ENCODE measurements at regions not wholly inside any gene's neighbourhood (a gene's known extent, or its start where the extent isn't known, plus 50 kb on each side); places are given as distances from the start of the nearest gene placed in this dataset.
"Not testable (repeated sequence)": the region's sequence is repeated elsewhere in the genome, so short reads cannot be mapped to it uniquely, and the experiment has no call there.

GRCh38 chr4:147103403-147103946, 157.8 kb upstream of the TTC29 start:
- H3K4me3 ChIP-seq (ENCODE audit: control insufficient read depth, low read depth, low read length): no peak overlapping the region
- TF ChIP-seq CTCF (IDR thresholded peaks at IDR 0.05; ENCODE audit: control insufficient read depth, insufficient read depth, low read depth, low read length, missing control alignments): no peak
- DNase-seq (ENCODE audit: low read depth): peak; percentile 93

- no peak for DNase-seq (ENCODE audit: low read depth)
Observed at GRCh38 chr4:147104768-147105167, 159.1 kb upstream of the TTC29 start.

GRCh38 chr4:147108409-147108808, 162.7 kb upstream of the TTC29 start:
- no peak for TF ChIP-seq CTCF (IDR thresholded peaks at IDR 0.05; ENCODE audit: control insufficient read depth, insufficient read depth, low read depth, low read length, missing control alignments)
- H3K4me3 ChIP-seq (ENCODE audit: control insufficient read depth, low read depth, low read length): no peak overlapping the region
- DNase-seq (ENCODE audit: low read depth): no peak

More at GRCh38 chr4:147104768-147105167, 159.1 kb upstream of the TTC29 start:
- H3K4me3 ChIP-seq (ENCODE audit: control insufficient read depth, low read depth, low read length): no peak overlapping the region
- TF ChIP-seq CTCF (IDR thresholded peaks at IDR 0.05; ENCODE audit: control insufficient read depth, insufficient read depth, low read depth, low read length, missing control alignments): no peak

- DNase-seq (ENCODE audit: low read depth): no peak
- no peak for TF ChIP-seq CTCF (IDR thresholded peaks at IDR 0.05; ENCODE audit: control insufficient read depth, insufficient read depth, low read depth, low read length, missing control alignments)
- no peak overlapping the region for H3K4me3 ChIP-seq (ENCODE audit: control insufficient read depth, low read depth, low read length)
Observed at GRCh38 chr4:147109800-147110199, 164.1 kb upstream of the TTC29 start.

GRCh38 chr4:147110473-147111367, 165.1 kb upstream of the TTC29 start:
- DNase-seq (ENCODE audit: low read depth): no peak
- TF ChIP-seq CTCF (IDR thresholded peaks at IDR 0.05; ENCODE audit: control insufficient read depth, insufficient read depth, low read depth, low read length, missing control alignments): peak; percentile 29
- no peak overlapping the region for H3K4me3 ChIP-seq (ENCODE audit: control insufficient read depth, low read depth, low read length)

GRCh38 chr4:147112196-147112595, 166.5 kb upstream of the TTC29 start:
- H3K4me3 ChIP-seq (ENCODE audit: control insufficient read depth, low read depth, low read length); DNase-seq (ENCODE audit: low read depth): not testable (repeated sequence)

- no peak for TF ChIP-seq CTCF (IDR thresholded peaks at IDR 0.05; ENCODE audit: control insufficient read depth, insufficient read depth, low read depth, low read length, missing control alignments)
- DNase-seq (ENCODE audit: low read depth): no peak
- no peak overlapping the region for H3K4me3 ChIP-seq (ENCODE audit: control insufficient read depth, low read depth, low read length)
Observed at GRCh38 chr4:147117431-147117830, 171.8 kb upstream of the TTC29 start.

All from AG09309 (cell line).